Middle frontal gyrus (tissue), 1 donor: ENCODE measurements at regions not wholly inside any gene's neighbourhood (a gene's known extent, or its start where the extent isn't known, plus 50 kb on each side); places are given as distances from the start of the nearest gene placed in this dataset.

Experiments
- DNase-seq: peaks from one replicate; pipeline ENCODE4 v3.0.0-alpha.2; 2015; ENCODE audit warnings: low spot score; ENCODE audit errors: extremely low spot score

- DNase-seq = no peak
Observed at GRCh38 chr14:71487941-71488340, 444.3 kb upstream of the RGS6 start.

- DNase-seq = no peak
Observed at GRCh38 chr14:71488703-71489191, 443.5 kb upstream of the RGS6 start.

GRCh38 chr14:71489742-71490141 lies 442.5 kb upstream of the RGS6 start:
- no peak for DNase-seq

- no peak for DNase-seq
Observed at GRCh38 chr14:71491931-71492330, 440.3 kb upstream of the RGS6 start.

GRCh38 chr14:71492346-71492745 lies 439.9 kb upstream of the RGS6 start:
- DNase-seq = no peak

GRCh38 chr14:71497645-71498086 lies 434.6 kb upstream of the RGS6 start:
- no peak for DNase-seq

- no peak for DNase-seq
Observed at GRCh38 chr14:71498212-71498611, 434.0 kb upstream of the RGS6 start.

- DNase-seq = no peak
Observed at GRCh38 chr14:71499018-71499417, 433.2 kb upstream of the RGS6 start.

GRCh38 chr14:71507681-71508080 lies 424.5 kb upstream of the RGS6 start:
- no peak for DNase-seq

- no peak for DNase-seq
Observed at GRCh38 chr14:71508901-71509300, 423.3 kb upstream of the RGS6 start.

- DNase-seq = no peak
Observed at GRCh38 chr14:71511152-71511551, 421.1 kb upstream of the RGS6 start.

GRCh38 chr14:71514941-71515919 lies 417.0 kb upstream of the RGS6 start:
- DNase-seq = no peak

- DNase-seq = no peak
Observed at GRCh38 chr14:71521238-71522135, 410.7 kb upstream of the RGS6 start.

GRCh38 chr14:71523630-71524319 lies 408.5 kb upstream of the RGS6 start:
- DNase-seq = no peak

- DNase-seq = no peak
Observed at GRCh38 chr14:71524320-71524982, 407.8 kb upstream of the RGS6 start.

- no peak for DNase-seq
Observed at GRCh38 chr14:71525663-71526221, 406.5 kb upstream of the RGS6 start.

GRCh38 chr14:71526388-71526787 lies 405.8 kb upstream of the RGS6 start:
- DNase-seq = no peak

- no peak for DNase-seq
Observed at GRCh38 chr14:71527838-71528237, 404.4 kb upstream of the RGS6 start.

GRCh38 chr14:71529848-71530247 lies 402.4 kb upstream of the RGS6 start:
- no peak for DNase-seq

- DNase-seq = no peak
Observed at GRCh38 chr14:71532344-71532743, 399.9 kb upstream of the RGS6 start.
